Right lobe of liver (tissue), 6 donors: ENCODE measurements at regions not wholly inside any gene's neighbourhood (a gene's known extent, or its start where the extent isn't known, plus 50 kb on each side); places are given as distances from the start of the nearest gene placed in this dataset.

ENCODE experiments used
- ATAC-seq, 4 donors: fragments of 200-7000 bp; cut with Tn5 transposase; one replicate each; pipeline ENCODE4 v1.9.1; 2020; ENCODE audit warnings: mild to moderate bottlenecking in 4 of 4, moderate library complexity in 4 of 4
- DNase-seq, 3 donors: peaks; one replicate each; pipeline ENCODE4 v3.0.0-alpha.2; 2020
- H3K27ac ChIP-seq, 3 donors: fragments of 200-600 bp; one replicate each; pipeline ENCODE4 v1.8.0; 2022
- H3K27me3 ChIP-seq, 2 donors: fragments of 200-600 bp; one replicate each; pipeline ENCODE4 v1.8.0; 2022
- H3K36me3 ChIP-seq, 4 donors: fragments of 200-600 bp; sonication (generic) in 1 of 4; one replicate each; pipeline versions ENCODE4 v1.5.1 to v1.8.0; 2017 to 2022; ENCODE audit warnings: control low read depth in 1 of 4
- H3K4me1 ChIP-seq, 4 donors: fragments of 200-600 bp; sonication (generic) in 1 of 4; one replicate each; pipeline versions ENCODE4 v1.5.1 to v1.8.0; 2017 to 2022; ENCODE audit warnings: control low read depth in 1 of 4
- H3K4me3 ChIP-seq, 3 donors: fragments of 200-600 bp; one replicate each; pipeline ENCODE4 v1.8.0; 2022
- H3K9me3 ChIP-seq, 4 donors: fragments of 200-600 bp; sonication (generic) in 1 of 4; one replicate each; pipeline versions ENCODE4 v1.5.1 to v1.8.0; 2017 to 2022; ENCODE audit warnings: control low read depth in 1 of 4
- CTCF ChIP-seq, 4 donors: fragments of 200-600 bp in 3 of 4; fragments of 450-650 bp in 1 of 4; IDR thresholded peaks; one replicate each; pipeline versions ENCODE4 v1.5.1 to v1.8.0; 2016 to 2022; ENCODE audit warnings: antibody characterized with exemption in 4 of 4, mild to moderate bottlenecking in 2 of 4
- POLR2A ChIP-seq: fragments of 450-650 bp; IDR thresholded peaks from one replicate; pipeline ENCODE4 v1.6.1; 2017; ENCODE audit warnings: antibody characterized with exemption, mild to moderate bottlenecking
- WGBS: methylation state at CpG from one replicate; pipeline ENCODE4 v1.1.6; 2018; ENCODE audit warnings: low coverage, low lambda C conversion rate; ENCODE audit not compliant: insufficient coverage; ENCODE audit errors: missing lambda C conversion rate; 5-methylcytosine and 5-hydroxymethylcytosine counted together
- intact Hi-C, 2 donors: fragments of 100-400 bp; cut with DNase I; formaldehyde crosslinking; loops; one replicate each; pipeline versions ENCODE4 v1.11.2 to v1.14.1; 2022
- donor health status: DM: no; HTN: yes; CAD: no.
- donor health status: DM: no; HTN: no; CAD: no.
- donor health status: DM: no; HTN: no; CAD: no.
- donor health status: DM: no; HTN: yes; CAD: no.
- donor health status: DM: no; HTN: yes; CAD: no.

DNA sequence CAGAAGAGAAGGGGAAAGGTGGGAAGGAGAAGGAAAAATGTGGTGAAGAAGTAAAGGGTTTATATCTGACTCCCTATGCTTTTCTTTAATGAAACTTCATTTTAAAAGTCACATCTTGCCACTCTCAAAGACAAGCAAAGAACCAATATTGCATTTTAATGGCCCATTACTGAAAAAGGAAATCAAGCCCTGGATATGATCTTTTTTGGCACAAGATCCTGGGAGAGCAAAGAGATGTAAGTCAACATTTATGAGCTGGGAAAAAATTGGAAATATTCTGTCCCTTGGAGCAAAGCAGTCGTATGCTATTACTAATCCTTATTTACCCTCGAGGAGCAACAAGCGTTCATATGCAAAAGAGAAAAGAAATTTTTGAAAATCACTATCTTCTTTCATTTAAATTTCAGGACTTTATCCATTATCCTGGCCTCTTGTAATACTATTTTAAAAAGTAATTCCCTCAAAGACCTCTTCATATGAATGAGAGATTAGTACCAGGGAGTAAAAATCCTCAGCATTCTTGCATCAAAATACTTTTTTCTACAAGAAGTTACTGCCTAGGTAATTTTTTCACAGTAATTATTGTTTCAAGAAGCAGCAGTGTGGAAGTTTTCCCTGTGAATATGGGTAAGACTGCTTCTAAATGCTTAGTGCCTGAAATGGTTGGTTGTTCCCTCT is 435.3 kb upstream of the PDZRN3 start:
- H3K4me1 ChIP-seq, result no peaks in the 10 kb centered on the region
- H3K4me3 ChIP-seq, result no peak overlapping the region
- no peak for TF ChIP-seq CTCF (IDR thresholded peaks at IDR 0.05)
- TF ChIP-seq POLR2A, result no peak
- H3K27me3 ChIP-seq, result no peaks in the 10 kb centered on the region
- no peak overlapping the region for H3K27ac ChIP-seq
- ATAC-seq, result no peak
- DNase-seq, result no peak
- H3K9me3 ChIP-seq, result no peaks in the 10 kb centered on the region
- intact Hi-C loops, result loop anchor here in 1 of 2 donors (10.0 kb wide), 1 partner anchor 325 kb away; no protein-coding TSS in a partner anchor
- H3K36me3 ChIP-seq, result no peaks in the 10 kb centered on the region
- 55% methylated on average over 3 of the region's 3 CpGs for WGBS

- H3K4me3 ChIP-seq, result no peak overlapping the region
- no peaks in the 10 kb centered on the region for H3K4me1 ChIP-seq
- H3K36me3 ChIP-seq, result no peaks in the 10 kb centered on the region
- no peaks in the 10 kb centered on the region for H3K27me3 ChIP-seq
- DNase-seq (no peak), ATAC-seq (no peak)
- WGBS, result 68% methylated on average over 3 of the region's 3 CpGs
- TF ChIP-seq CTCF (IDR thresholded peaks at IDR 0.05) (no peak), POLR2A (no peak)
- intact Hi-C loops, result no loop called here
- no peaks in the 10 kb centered on the region for H3K9me3 ChIP-seq
- no peak overlapping the region for H3K27ac ChIP-seq
These were observed 434.7 kb upstream of the PDZRN3 start for GRCh38 chr3:74059301-74059922.

GRCh38 chr3:74057169-74057568 is 432.4 kb upstream of the PDZRN3 start:
- Histone ChIP-seq H3K27ac (no peak overlapping the region), H3K9me3 (no peaks in the 10 kb centered on the region), H3K36me3 (no peaks in the 10 kb centered on the region), H3K27me3 (no peaks in the 10 kb centered on the region), H3K4me3 (no peak overlapping the region), H3K4me1 (no peaks in the 10 kb centered on the region)
- TF ChIP-seq CTCF (IDR thresholded peaks at IDR 0.05), result no peak
- no peak for TF ChIP-seq POLR2A
- DNase-seq (no peak), ATAC-seq (no peak)
- intact Hi-C loops, result no loop called here
- 25% methylated on average over 1 of the region's 1 CpG for WGBS

DNA sequence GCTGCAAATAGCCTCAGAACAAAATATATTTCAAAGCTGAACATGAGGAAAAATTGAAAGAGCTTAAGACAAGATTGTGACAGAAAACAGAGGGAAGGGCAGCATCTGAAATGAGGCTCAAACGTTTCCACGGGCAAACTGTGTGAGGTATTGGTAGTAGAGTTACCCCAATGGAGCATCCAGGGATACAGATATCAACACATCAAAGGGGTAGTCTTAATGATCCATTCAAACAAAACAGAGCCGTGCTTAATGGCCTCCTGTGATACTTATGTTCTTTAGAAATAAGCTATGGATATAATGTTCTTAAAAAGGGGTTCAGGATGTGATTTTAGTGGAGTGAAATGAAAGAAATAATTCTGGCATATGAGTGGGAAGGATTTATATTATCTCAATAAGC is 430.3 kb upstream of the PDZRN3 start:
- 46% methylated on average over 3 of the region's 3 CpGs for WGBS
- Histone ChIP-seq H3K9me3 (no peaks in the 10 kb centered on the region), H3K27ac (no peak overlapping the region), H3K4me3 (no peak overlapping the region), H3K27me3 (no peaks in the 10 kb centered on the region), H3K36me3 (no peaks in the 10 kb centered on the region), H3K4me1 (no peaks in the 10 kb centered on the region)
- ATAC-seq (no peak), DNase-seq (no peak)
- intact Hi-C loops, result no loop called here
- no peak for TF ChIP-seq POLR2A
- TF ChIP-seq CTCF (IDR thresholded peaks at IDR 0.05), result no peak
